ENCODE measurements at regions not wholly inside any gene's neighbourhood (a gene's known extent, or its start where the extent isn't known, plus 50 kb on each side); places are given as distances from the start of the nearest gene placed in this dataset.

DNA sequence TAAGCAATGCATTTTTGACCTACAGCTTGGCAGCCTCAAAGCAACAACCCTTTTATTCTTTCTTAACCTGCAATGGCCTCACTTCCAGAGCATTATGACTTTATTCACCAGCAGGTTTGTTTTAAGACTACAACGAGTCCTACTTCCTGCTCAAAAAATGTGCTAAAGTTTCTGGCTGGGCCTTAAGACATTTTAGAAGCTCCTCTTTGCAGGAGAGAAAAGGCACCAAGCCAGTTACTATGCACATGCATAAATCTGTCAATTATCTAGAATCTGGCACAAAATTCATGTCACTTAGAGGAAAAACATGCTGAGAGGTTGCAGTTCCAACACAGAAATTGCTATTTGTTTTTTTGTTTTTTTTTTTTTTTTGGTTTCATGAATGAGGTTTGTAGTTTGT, 223.0 kb upstream of the EPHA5 start:
- dilution Hi-C loops (cut with MboI; ENCODE audit: extremely low pct_ligation_motif_present, low sequenced_read_pairs) (no loop called here), intact Hi-C loops (cut with micrococcal nuclease) (no loop called here)
- no peak overlapping the region for H3K4me3 ChIP-seq (replicated peaks in 1 of 3; ENCODE audit: insufficient read depth in 1 of 3, low read depth in 1 of 3, low read length in 3 of 3)
- no peak overlapping the region for H2AFZ ChIP-seq (ENCODE audit: low read depth, low read length)
- no peaks in the 10 kb centered on the region for H3K9me1 ChIP-seq (replicated peaks; ENCODE audit: control insufficient read depth, extremely low read depth, insufficient read depth, low read length)
- no peaks in the 10 kb centered on the region for H4K20me1 ChIP-seq (replicated peaks; ENCODE audit: control insufficient read depth, extremely low read depth, insufficient read depth, low read length)
- no peak overlapping the region for H3K4me2 ChIP-seq (ENCODE audit: insufficient read depth, low read length)
- no peak overlapping the region for H3K9ac ChIP-seq (replicated peaks; ENCODE audit: extremely low read depth, insufficient read depth, low read length)
- ChIA-PET POLR2A (no interaction called here), CTCF (no interaction called here)
- TF ChIP-seq MAX (IDR thresholded peaks at IDR 0.05; ENCODE audit: insufficient read depth, insufficient read length) (no peak), GATA2 (IDR thresholded peaks at IDR 0.05; ENCODE audit: insufficient read depth, insufficient read length, low read depth, low read length) (no peak), POLR2AphosphoS5 (IDR thresholded peaks at IDR 0.05; ENCODE audit: insufficient read depth, low read depth, low read length) (no peak), EZH2 (IDR thresholded peaks at IDR 0.05; ENCODE audit: borderline replicate concordance, low read depth, low read length, severe bottlenecking) (no peak), JUN (IDR thresholded peaks at IDR 0.05; ENCODE audit: borderline replicate concordance, insufficient read depth, insufficient read length, low read depth) (no peak), POLR2A (IDR thresholded peaks at IDR 0.05; ENCODE audit: low read depth, low read length) (no peak), MYC (IDR thresholded peaks at IDR 0.05; ENCODE audit: low read depth, low read length) (no peak), FOS (IDR thresholded peaks at IDR 0.05; ENCODE audit: borderline replicate concordance, insufficient read depth, low read length) (no peak)
- TF ChIP-seq, protein P1, sequence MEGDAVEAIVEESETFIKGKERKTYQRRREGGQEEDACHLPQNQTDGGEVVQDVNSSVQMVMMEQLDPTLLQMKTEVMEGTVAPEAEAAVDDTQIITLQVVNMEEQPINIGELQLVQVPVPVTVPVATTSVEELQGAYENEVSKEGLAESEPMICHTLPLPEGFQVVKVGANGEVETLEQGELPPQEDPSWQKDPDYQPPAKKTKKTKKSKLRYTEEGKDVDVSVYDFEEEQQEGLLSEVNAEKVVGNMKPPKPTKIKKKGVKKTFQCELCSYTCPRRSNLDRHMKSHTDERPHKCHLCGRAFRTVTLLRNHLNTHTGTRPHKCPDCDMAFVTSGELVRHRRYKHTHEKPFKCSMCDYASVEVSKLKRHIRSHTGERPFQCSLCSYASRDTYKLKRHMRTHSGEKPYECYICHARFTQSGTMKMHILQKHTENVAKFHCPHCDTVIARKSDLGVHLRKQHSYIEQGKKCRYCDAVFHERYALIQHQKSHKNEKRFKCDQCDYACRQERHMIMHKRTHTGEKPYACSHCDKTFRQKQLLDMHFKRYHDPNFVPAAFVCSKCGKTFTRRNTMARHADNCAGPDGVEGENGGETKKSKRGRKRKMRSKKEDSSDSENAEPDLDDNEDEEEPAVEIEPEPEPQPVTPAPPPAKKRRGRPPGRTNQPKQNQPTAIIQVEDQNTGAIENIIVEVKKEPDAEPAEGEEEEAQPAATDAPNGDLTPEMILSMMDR (IDR thresholded peaks at IDR 0.05; ENCODE audit: extremely low read depth in 1 of 2, insufficient read depth in 1 of 2, low read depth in 1 of 2, low read length in 2 of 2): no peak
- no TSS peak for BruUV-seq (replicated peaks)
- H3K36me3 ChIP-seq (ENCODE audit: control insufficient read depth in 2 of 2, extremely low read depth in 1 of 2, insufficient read depth in 2 of 2, low read length in 2 of 2): no peaks in the 10 kb centered on the region
- H3K27me3 ChIP-seq (ENCODE audit: control insufficient read depth in 2 of 2, insufficient read depth in 2 of 2, low read length in 2 of 2): no peaks in the 10 kb centered on the region
- no peaks in the 10 kb centered on the region for H3K9me3 ChIP-seq (replicated peaks; ENCODE audit: control insufficient read depth, insufficient read depth, low read length)
- DNase-seq (ENCODE audit: low read depth, low spot score): no peak
- no peak for FAIRE-seq
- H3K79me2 ChIP-seq (ENCODE audit: control insufficient read depth, insufficient read depth, low read length): no peaks in the 10 kb centered on the region
- no peak overlapping the region for H3K27ac ChIP-seq (ENCODE audit: insufficient read depth, low read depth, low read length)
- H3K4me1 ChIP-seq (ENCODE audit: control insufficient read depth, extremely low read depth, insufficient read depth, low read length): no peaks in the 10 kb centered on the region

All from endothelial cell of umbilical vein (primary cell).